ENCODE measurements at regions not wholly inside any gene's neighbourhood (a gene's known extent, or its start where the extent isn't known, plus 50 kb on each side); places are given as distances from the start of the nearest gene placed in this dataset.

DNA sequence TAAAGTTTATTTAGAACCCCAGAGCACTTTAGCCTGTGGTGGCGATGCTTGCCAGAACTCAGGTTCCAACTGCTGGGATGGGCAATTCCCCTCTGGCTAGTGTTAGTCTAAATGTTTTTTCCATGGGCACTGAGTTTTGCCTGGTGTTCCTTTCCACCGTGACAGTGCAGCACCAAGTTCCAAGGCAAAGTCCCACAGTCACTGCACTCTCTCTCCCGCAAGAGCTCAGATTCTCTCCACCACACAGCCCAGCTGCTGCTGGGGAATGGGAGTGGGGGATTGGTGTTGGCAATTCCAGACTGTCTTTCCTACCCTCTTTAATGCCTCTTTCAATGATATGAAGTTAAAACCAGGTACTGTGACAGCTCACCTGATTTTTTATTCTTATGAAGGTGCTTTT is 247.6 kb downstream of the ALDH8A1 start:
- H3K9me3 Mint-ChIP-seq (ENCODE audit: unreplicated experiment): no peaks in the 10 kb centered on the region
- H3K36me3 Mint-ChIP-seq (ENCODE audit: unreplicated experiment): no peaks in the 10 kb centered on the region
- no peak for DNase-seq
- TF ChIP-seq, protein P1, sequence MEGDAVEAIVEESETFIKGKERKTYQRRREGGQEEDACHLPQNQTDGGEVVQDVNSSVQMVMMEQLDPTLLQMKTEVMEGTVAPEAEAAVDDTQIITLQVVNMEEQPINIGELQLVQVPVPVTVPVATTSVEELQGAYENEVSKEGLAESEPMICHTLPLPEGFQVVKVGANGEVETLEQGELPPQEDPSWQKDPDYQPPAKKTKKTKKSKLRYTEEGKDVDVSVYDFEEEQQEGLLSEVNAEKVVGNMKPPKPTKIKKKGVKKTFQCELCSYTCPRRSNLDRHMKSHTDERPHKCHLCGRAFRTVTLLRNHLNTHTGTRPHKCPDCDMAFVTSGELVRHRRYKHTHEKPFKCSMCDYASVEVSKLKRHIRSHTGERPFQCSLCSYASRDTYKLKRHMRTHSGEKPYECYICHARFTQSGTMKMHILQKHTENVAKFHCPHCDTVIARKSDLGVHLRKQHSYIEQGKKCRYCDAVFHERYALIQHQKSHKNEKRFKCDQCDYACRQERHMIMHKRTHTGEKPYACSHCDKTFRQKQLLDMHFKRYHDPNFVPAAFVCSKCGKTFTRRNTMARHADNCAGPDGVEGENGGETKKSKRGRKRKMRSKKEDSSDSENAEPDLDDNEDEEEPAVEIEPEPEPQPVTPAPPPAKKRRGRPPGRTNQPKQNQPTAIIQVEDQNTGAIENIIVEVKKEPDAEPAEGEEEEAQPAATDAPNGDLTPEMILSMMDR (IDR thresholded peaks at IDR 0.05; ENCODE audit: partially characterized antibody, unreplicated experiment): no peak
- no peak overlapping the region for H3K4me3 Mint-ChIP-seq (ENCODE audit: unreplicated experiment)
- no peaks in the 10 kb centered on the region for H3K4me1 Mint-ChIP-seq (ENCODE audit: low read depth, unreplicated experiment)
- H3K27ac Mint-ChIP-seq (ENCODE audit: unreplicated experiment): no peak overlapping the region
- peaks cover 1% of the 10 kb centered on the region for H3K27me3 Mint-ChIP-seq (ENCODE audit: unreplicated experiment)

DNA sequence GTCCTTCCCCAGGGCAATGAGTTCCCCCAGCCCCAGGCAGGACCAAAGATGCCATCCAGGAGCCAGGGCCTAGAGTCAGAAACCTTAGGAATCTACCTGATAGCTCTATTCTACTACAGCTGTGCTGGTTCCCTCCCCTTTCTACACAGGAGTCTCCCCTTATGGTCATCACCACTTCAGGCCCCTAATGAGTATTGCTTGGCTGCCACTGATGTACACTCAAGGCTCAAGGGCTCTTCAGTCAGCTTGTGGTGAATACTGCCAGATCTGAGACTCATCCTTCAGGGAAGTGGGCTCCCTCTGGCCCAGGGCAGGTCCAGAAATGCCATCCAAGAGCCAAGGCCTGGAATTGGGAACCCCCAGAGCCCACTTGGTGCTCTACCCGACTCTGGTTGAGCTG is 248.6 kb downstream of the ALDH8A1 start:
- DNase-seq: no peak
- TF ChIP-seq, protein P1 (IDR thresholded peaks at IDR 0.05; ENCODE audit: partially characterized antibody, unreplicated experiment): no peak
- Mint-ChIP-seq H3K27ac (ENCODE audit: unreplicated experiment) (no peak overlapping the region), H3K4me3 (ENCODE audit: unreplicated experiment) (no peak overlapping the region), H3K36me3 (ENCODE audit: unreplicated experiment) (no peaks in the 10 kb centered on the region), H3K4me1 (ENCODE audit: low read depth, unreplicated experiment) (no peaks in the 10 kb centered on the region), H3K9me3 (ENCODE audit: unreplicated experiment) (no peaks in the 10 kb centered on the region), H3K27me3 (ENCODE audit: unreplicated experiment) (peaks cover 1% of the 10 kb centered on the region)

DNA sequence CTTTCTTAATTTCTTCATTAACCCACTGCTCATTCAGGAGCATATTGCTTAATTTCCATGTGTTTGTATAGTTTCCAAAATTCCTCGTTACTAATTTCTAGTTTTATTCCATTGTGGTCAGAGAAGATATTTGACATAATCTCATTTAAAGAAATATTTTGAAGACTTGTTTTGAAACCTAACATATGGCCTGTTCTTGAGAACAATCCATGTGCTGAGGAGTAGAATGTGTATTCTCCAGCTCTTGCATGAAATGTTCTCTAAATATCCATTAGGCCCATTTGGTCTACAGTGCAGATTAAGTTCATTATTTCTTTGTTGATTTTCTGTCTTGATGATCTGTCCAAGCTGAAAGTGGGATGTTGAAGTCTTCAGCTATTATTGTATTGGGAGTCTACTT is 251.7 kb downstream of the ALDH8A1 start:
- Mint-ChIP-seq H3K4me1 (ENCODE audit: low read depth, unreplicated experiment) (no peaks in the 10 kb centered on the region), H3K27ac (ENCODE audit: unreplicated experiment) (no peak overlapping the region), H3K36me3 (ENCODE audit: unreplicated experiment) (no peaks in the 10 kb centered on the region), H3K27me3 (ENCODE audit: unreplicated experiment) (peaks cover 1% of the 10 kb centered on the region), H3K9me3 (ENCODE audit: unreplicated experiment) (no peaks in the 10 kb centered on the region), H3K4me3 (ENCODE audit: unreplicated experiment) (no peak overlapping the region)
- no peak for DNase-seq
- TF ChIP-seq, protein P1 (IDR thresholded peaks at IDR 0.05; ENCODE audit: partially characterized antibody, unreplicated experiment): no peak

DNA sequence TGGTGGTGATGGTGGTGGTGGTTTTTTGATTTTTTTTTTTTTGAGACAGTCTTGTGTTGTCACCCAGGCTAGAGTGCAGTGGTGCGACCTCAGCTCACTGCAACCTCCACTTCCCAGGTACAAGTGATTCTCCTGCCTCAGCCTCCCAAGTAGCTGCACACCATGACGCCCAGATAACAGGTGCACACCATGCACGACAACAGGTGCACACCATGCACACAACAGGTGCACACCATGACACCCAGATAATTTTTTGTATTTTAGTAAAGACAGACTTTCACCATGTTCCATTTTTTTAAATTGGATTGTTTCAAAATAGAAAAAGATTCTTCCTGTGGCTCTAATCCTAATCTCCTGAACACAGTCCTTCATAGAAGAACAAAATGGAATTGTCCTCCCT is 257.9 kb downstream of the ALDH8A1 start:
- H3K4me1 Mint-ChIP-seq (ENCODE audit: low read depth, unreplicated experiment): no peaks in the 10 kb centered on the region
- no peaks in the 10 kb centered on the region for H3K27me3 Mint-ChIP-seq (ENCODE audit: unreplicated experiment)
- H3K9me3 Mint-ChIP-seq (ENCODE audit: unreplicated experiment): peaks cover 2% of the 10 kb centered on the region
- H3K27ac Mint-ChIP-seq (ENCODE audit: unreplicated experiment): no peak overlapping the region
- no peak for DNase-seq
- H3K36me3 Mint-ChIP-seq (ENCODE audit: unreplicated experiment): no peaks in the 10 kb centered on the region
- H3K4me3 Mint-ChIP-seq (ENCODE audit: unreplicated experiment): no peak overlapping the region
- TF ChIP-seq, protein P1 (IDR thresholded peaks at IDR 0.05; ENCODE audit: partially characterized antibody, unreplicated experiment): no peak

DNA sequence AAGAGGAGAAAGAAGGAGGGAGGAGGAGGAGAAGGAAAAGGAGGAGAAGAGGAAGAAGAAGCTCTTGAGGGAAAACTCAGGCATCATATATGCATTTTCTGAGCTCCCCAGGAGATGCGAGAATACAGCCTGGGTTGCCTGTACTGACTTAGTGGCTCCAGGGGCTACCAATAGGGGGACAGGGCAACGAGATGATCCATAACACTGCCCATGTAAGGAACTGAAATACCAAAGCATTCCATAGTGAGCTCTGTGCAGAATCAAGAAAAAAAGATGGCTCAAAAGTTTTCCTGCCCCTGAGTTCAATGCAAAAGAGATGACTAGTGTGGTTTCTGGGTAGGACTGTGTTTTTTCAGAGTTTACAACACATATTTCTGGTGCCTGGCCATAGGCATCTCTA is 258.7 kb downstream of the ALDH8A1 start:
- DNase-seq: no peak
- H3K36me3 Mint-ChIP-seq (ENCODE audit: unreplicated experiment): no peaks in the 10 kb centered on the region
- H3K27ac Mint-ChIP-seq (ENCODE audit: unreplicated experiment): no peak overlapping the region
- H3K9me3 Mint-ChIP-seq (ENCODE audit: unreplicated experiment): peaks cover 2% of the 10 kb centered on the region
- TF ChIP-seq, protein P1 (IDR thresholded peaks at IDR 0.05; ENCODE audit: partially characterized antibody, unreplicated experiment): no peak
- H3K27me3 Mint-ChIP-seq (ENCODE audit: unreplicated experiment): no peaks in the 10 kb centered on the region
- H3K4me1 Mint-ChIP-seq (ENCODE audit: low read depth, unreplicated experiment): no peaks in the 10 kb centered on the region
- no peak overlapping the region for H3K4me3 Mint-ChIP-seq (ENCODE audit: unreplicated experiment)

Data from glutamatergic neuron (in vitro differentiated cells).